ENCODE measurements at regions not wholly inside any gene's neighbourhood (a gene's known extent, or its start where the extent isn't known, plus 50 kb on each side); places are given as distances from the start of the nearest gene placed in this dataset.
"Not testable (repeated sequence)": the region's sequence is repeated elsewhere in the genome, so short reads cannot be mapped to it uniquely, and the experiment has no call there.

DNA sequence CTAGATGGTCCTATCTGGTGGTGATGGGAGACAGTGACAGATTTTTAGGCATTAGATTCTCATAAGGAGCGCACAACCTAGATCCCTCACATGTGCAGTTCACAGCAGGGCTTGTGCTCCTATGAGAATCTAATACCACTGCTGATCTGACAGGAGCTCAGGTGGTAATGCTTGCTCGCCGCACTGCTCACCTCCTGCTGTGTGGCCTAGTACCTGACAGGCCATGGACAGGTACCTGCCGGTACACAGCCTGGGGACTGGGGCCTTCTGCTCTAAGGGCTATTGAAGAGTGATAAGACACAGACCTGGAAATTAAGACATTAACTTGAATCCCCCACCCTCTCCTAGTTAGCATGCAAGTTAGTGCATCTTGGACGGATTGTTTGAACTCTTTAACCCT is 64.4 kb downstream of the KLRB1 start:
- not testable (repeated sequence) for H3K4me3 ChIP-seq (ENCODE audit: low read depth in 1 of 2, low read length in 2 of 2); H3K36me3 ChIP-seq (ENCODE audit: control insufficient read depth in 1 of 2, insufficient read depth in 2 of 2, low read length in 2 of 2); H3K27me3 ChIP-seq (ENCODE audit: control insufficient read depth in 1 of 2, insufficient read depth in 2 of 2, low read length in 2 of 2); H3K9ac ChIP-seq (ENCODE audit: low read depth in 1 of 2, low read length in 2 of 2); H3K9me3 ChIP-seq (ENCODE audit: control insufficient read depth in 1 of 2, low read length in 2 of 2); H3K4me1 ChIP-seq (ENCODE audit: control insufficient read depth in 1 of 2, insufficient read depth in 2 of 2, low read length in 2 of 2); H3K27ac ChIP-seq (ENCODE audit: low read depth, low read length)

DNA sequence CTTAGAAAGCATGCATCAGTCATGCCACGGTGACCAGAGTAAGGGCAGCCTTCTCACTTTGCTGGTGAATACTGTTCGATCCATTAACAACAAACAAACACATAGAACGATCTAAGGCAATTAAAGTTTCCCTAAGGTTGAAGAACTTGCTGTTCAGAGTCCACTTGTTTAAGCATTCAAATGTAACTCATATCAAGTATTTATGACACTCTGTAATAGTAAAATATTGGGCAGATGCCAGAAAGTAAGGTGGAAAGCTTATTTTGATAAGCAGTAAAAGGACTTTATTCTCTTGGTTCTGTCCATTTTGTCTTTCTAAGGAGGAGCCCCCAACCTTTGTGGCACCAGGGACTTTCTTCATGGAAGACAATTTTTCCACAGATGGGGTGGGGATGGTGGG is 64.9 kb downstream of the KLRB1 start:
- not testable (repeated sequence) for H3K9me3 ChIP-seq (ENCODE audit: control insufficient read depth in 1 of 2, low read length in 2 of 2); H3K9ac ChIP-seq (ENCODE audit: low read depth in 1 of 2, low read length in 2 of 2); H3K36me3 ChIP-seq (ENCODE audit: control insufficient read depth in 1 of 2, insufficient read depth in 2 of 2, low read length in 2 of 2); H3K4me3 ChIP-seq (ENCODE audit: low read depth in 1 of 2, low read length in 2 of 2); H3K27ac ChIP-seq (ENCODE audit: low read depth, low read length); H3K27me3 ChIP-seq (ENCODE audit: control insufficient read depth in 1 of 2, insufficient read depth in 2 of 2, low read length in 2 of 2); H3K4me1 ChIP-seq (ENCODE audit: control insufficient read depth in 1 of 2, insufficient read depth in 2 of 2, low read length in 2 of 2)

DNA sequence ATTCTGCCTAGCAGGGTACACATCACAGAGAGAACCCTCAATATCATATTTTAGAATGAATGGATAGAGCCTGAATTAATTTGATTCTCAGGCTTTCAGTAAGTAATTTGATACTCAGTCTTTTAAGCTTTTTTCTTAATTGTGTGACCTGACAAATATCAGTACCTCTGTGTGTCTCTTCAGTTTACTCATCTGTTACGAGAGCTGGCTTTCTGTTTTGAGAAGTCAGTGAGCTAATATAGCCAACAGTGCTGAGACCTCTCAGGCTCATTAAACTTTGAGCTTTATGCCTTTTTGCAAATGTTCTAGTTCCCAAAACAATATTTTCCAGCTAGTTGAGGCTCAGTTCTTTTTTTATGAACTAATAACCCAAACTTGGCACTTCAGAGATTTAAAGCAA is 91.8 kb downstream of the KLRB1 start:
- not testable (repeated sequence) for H3K36me3 ChIP-seq (ENCODE audit: control insufficient read depth in 1 of 2, insufficient read depth in 2 of 2, low read length in 2 of 2); H3K9me3 ChIP-seq (ENCODE audit: control insufficient read depth in 1 of 2, low read length in 2 of 2); H3K27ac ChIP-seq (ENCODE audit: low read depth, low read length); H3K4me1 ChIP-seq (ENCODE audit: control insufficient read depth in 1 of 2, insufficient read depth in 2 of 2, low read length in 2 of 2); H3K9ac ChIP-seq (ENCODE audit: low read depth in 1 of 2, low read length in 2 of 2); H3K27me3 ChIP-seq (ENCODE audit: control insufficient read depth in 1 of 2, insufficient read depth in 2 of 2, low read length in 2 of 2); H3K4me3 ChIP-seq (ENCODE audit: low read depth in 1 of 2, low read length in 2 of 2)

DNA sequence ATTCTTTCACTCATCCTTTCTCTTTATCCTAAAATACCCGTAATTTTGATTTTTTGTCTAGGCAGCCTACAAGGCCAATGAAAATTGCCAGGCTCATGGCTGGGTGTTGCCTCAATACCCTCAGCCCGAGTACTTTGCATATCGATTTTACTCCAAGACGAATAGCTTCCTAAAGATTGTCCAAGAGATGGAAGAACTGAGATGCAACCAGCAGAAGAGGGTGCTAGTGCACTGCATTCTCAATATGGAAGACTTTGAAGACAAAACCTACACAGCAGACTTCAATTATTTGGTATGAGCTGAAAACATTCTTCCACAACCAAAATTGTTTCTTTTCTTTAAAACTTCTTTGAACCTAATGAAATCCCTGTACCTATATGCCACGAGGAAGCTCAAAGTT is 95.0 kb downstream of the KLRB1 start:
- H3K4me3 ChIP-seq (ENCODE audit: low read depth in 1 of 2, low read length in 2 of 2); H3K4me1 ChIP-seq (ENCODE audit: control insufficient read depth in 1 of 2, insufficient read depth in 2 of 2, low read length in 2 of 2); H3K9ac ChIP-seq (ENCODE audit: low read depth in 1 of 2, low read length in 2 of 2); H3K27me3 ChIP-seq (ENCODE audit: control insufficient read depth in 1 of 2, insufficient read depth in 2 of 2, low read length in 2 of 2); H3K9me3 ChIP-seq (ENCODE audit: control insufficient read depth in 1 of 2, low read length in 2 of 2); H3K36me3 ChIP-seq (ENCODE audit: control insufficient read depth in 1 of 2, insufficient read depth in 2 of 2, low read length in 2 of 2); H3K27ac ChIP-seq (ENCODE audit: low read depth, low read length): not testable (repeated sequence)

DNA sequence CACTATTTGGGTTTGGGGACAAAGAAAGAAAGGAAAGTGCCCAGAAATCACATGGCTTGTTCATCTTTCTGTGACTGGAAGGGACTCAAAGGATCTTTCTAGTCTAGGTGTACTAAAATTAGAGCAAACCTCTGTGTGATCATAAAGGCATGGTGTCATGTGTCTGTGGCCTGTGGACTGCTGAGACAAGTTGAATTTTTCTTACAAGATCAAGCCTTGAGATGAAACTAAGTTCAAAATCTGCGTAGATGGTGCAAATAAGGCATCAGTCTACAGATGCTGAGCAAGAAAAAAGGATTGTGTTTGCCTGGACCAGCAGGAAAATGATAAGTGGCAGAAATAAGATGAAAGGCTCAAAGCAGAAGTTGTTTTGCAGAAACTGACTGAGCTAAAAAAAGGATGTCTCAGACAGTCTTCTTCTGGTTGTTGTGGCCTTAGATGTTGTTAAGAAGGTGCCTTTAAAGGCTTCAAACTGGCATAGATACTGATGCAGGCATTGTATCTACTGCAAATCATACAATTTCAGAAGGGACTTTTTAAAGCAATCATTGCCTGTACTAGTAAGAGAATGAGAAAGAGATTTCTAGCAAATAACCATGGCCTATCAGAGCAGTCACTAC is 97.2 kb downstream of the KLRB1 start:
- not testable (repeated sequence) for H3K4me1 ChIP-seq (ENCODE audit: control insufficient read depth in 1 of 2, insufficient read depth in 2 of 2, low read length in 2 of 2); H3K36me3 ChIP-seq (ENCODE audit: control insufficient read depth in 1 of 2, insufficient read depth in 2 of 2, low read length in 2 of 2); H3K27ac ChIP-seq (ENCODE audit: low read depth, low read length); H3K4me3 ChIP-seq (ENCODE audit: low read depth in 1 of 2, low read length in 2 of 2); H3K9ac ChIP-seq (ENCODE audit: low read depth in 1 of 2, low read length in 2 of 2); H3K27me3 ChIP-seq (ENCODE audit: control insufficient read depth in 1 of 2, insufficient read depth in 2 of 2, low read length in 2 of 2); H3K9me3 ChIP-seq (ENCODE audit: control insufficient read depth in 1 of 2, low read length in 2 of 2)

DNA sequence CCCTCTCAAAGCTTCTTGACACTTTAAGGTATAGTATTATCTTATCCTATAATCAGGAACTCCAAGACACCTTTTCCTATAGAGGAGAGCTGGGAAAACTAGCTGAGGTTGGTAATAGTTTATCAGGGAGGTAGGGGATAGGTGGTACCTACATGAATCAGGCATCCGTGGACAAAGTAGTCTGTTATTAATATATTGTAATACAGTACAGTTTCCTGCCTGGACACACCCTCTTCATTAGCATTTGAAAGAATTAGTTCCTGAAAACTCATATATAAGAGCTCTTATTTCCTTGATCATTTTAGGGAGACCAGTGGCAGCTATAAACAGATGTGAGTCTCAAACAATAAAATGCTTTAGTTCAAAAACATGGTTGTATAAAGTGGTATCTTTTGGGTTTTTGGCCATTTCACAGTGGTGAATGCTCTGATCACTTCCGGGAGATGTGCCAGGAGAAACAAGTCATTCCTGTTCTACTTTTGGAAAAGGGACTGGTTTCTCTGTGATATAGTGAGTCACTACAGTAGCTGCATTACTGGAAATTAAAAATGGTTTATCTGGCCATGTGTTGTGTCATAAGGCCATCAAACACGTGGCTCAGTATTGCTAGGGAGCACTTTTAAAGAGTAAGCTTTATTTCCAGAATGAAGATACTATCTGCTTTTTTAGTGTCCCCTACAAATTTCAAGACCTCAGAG is 98.1 kb downstream of the KLRB1 start:
- Histone ChIP-seq H3K27ac (ENCODE audit: low read depth, low read length) (no peak overlapping the region), H3K9me3 (ENCODE audit: control insufficient read depth in 1 of 2, low read length in 2 of 2) (no peaks in the 10 kb centered on the region), H3K9ac (ENCODE audit: low read depth in 1 of 2, low read length in 2 of 2) (no peak overlapping the region), H3K27me3 (ENCODE audit: control insufficient read depth in 1 of 2, insufficient read depth in 2 of 2, low read length in 2 of 2) (no peaks in the 10 kb centered on the region), H3K4me3 (ENCODE audit: low read depth in 1 of 2, low read length in 2 of 2) (no peak overlapping the region), H3K36me3 (ENCODE audit: control insufficient read depth in 1 of 2, insufficient read depth in 2 of 2, low read length in 2 of 2) (no peaks in the 10 kb centered on the region), H3K4me1 (ENCODE audit: control insufficient read depth in 1 of 2, insufficient read depth in 2 of 2, low read length in 2 of 2) (no peaks in the 10 kb centered on the region)

DNA sequence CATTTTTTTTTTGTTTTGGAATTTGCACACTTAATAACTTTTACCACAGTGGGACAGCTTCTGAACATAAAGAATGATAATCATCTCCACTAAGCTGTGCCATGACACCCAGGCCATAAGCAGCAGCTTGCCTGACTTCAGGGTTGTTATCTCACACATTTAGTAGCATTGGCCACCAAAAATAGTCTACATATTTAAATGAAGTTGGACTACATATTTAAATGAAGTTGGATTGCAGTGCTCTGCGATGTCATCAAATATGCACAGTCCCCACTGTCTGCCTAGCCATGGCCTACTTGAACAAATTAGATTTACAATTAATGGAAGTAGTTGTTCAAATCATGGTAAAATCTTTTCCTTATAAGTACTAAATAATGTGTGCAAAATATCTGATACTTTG is 101.0 kb downstream of the KLRB1 start:
- no peaks in the 10 kb centered on the region for H3K27me3 ChIP-seq (ENCODE audit: control insufficient read depth in 1 of 2, insufficient read depth in 2 of 2, low read length in 2 of 2)
- no peak overlapping the region for H3K27ac ChIP-seq (ENCODE audit: low read depth, low read length)
- no peaks in the 10 kb centered on the region for H3K36me3 ChIP-seq (ENCODE audit: control insufficient read depth in 1 of 2, insufficient read depth in 2 of 2, low read length in 2 of 2)
- H3K4me1 ChIP-seq (ENCODE audit: control insufficient read depth in 1 of 2, insufficient read depth in 2 of 2, low read length in 2 of 2): no peaks in the 10 kb centered on the region
- no peaks in the 10 kb centered on the region for H3K9me3 ChIP-seq (ENCODE audit: control insufficient read depth in 1 of 2, low read length in 2 of 2)
- no peak overlapping the region for H3K4me3 ChIP-seq (ENCODE audit: low read depth in 1 of 2, low read length in 2 of 2)
- H3K9ac ChIP-seq (ENCODE audit: low read depth in 1 of 2, low read length in 2 of 2): no peak overlapping the region

DNA sequence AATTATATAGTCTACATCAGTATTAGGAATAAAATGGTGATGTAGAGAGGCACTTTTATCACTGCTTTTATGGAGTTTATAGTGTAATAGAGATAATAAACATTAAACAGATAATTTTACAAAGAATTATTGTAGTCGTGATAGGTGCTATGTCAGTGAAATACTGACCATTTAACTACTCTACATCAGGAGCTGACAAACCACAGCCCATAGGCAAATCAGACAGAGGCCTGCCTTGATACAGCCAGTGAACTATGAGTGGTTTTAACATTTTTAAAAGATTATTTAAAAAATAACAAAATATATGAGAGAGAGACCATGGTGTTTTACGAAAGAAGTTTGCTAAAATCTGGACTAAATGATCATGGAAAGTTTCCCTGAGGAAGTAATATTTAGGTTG is 104.3 kb downstream of the KLRB1 start:
- not testable (repeated sequence) for H3K36me3 ChIP-seq (ENCODE audit: control insufficient read depth in 1 of 2, insufficient read depth in 2 of 2, low read length in 2 of 2); H3K4me1 ChIP-seq (ENCODE audit: control insufficient read depth in 1 of 2, insufficient read depth in 2 of 2, low read length in 2 of 2); H3K27me3 ChIP-seq (ENCODE audit: control insufficient read depth in 1 of 2, insufficient read depth in 2 of 2, low read length in 2 of 2); H3K9ac ChIP-seq (ENCODE audit: low read depth in 1 of 2, low read length in 2 of 2); H3K4me3 ChIP-seq (ENCODE audit: low read depth in 1 of 2, low read length in 2 of 2); H3K9me3 ChIP-seq (ENCODE audit: control insufficient read depth in 1 of 2, low read length in 2 of 2); H3K27ac ChIP-seq (ENCODE audit: low read depth, low read length)

DNA sequence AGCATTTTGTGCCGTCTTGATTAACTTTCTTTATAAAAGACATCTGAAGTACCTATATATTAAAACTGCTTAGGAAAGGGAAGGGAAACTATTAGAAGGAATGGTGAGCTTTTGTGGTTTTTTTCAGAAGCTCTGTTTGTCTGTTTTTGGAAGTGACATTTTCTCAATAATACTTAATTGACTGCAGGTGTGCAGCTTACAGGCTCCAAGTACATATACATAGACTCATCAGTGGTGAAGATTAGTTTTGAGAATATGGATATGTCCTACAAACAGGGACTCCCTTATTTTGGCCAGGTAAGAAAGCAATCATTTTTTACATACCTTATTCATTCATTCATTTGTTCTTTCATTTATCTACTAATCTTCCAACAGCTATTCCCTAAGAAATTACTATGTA is 104.9 kb downstream of the KLRB1 start:
- not testable (repeated sequence) for H3K9me3 ChIP-seq (ENCODE audit: control insufficient read depth in 1 of 2, low read length in 2 of 2); H3K27ac ChIP-seq (ENCODE audit: low read depth, low read length); H3K36me3 ChIP-seq (ENCODE audit: control insufficient read depth in 1 of 2, insufficient read depth in 2 of 2, low read length in 2 of 2); H3K4me3 ChIP-seq (ENCODE audit: low read depth in 1 of 2, low read length in 2 of 2); H3K4me1 ChIP-seq (ENCODE audit: control insufficient read depth in 1 of 2, insufficient read depth in 2 of 2, low read length in 2 of 2); H3K27me3 ChIP-seq (ENCODE audit: control insufficient read depth in 1 of 2, insufficient read depth in 2 of 2, low read length in 2 of 2); H3K9ac ChIP-seq (ENCODE audit: low read depth in 1 of 2, low read length in 2 of 2)

DNA sequence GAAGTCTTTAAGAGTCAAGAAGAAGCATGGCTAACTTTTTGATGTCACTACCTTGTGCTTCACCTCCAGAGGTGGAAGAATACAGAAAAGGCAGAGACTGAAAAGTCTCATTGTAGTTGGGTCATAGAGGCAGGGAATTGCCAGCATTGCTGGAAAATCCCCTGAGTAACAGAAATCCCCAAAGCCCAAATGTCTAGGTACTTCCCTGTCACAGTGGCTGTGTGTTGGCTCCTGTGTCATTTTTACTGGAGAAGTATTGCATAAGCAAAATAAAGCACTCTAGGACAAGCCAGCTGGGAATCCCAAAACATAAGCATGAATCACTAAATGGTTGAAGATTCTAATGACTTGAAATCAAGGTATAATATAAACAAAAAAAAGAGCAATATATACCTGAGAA is 114.4 kb downstream of the KLRB1 start:
- not testable (repeated sequence) for H3K9ac ChIP-seq (ENCODE audit: low read depth in 1 of 2, low read length in 2 of 2); H3K9me3 ChIP-seq (ENCODE audit: control insufficient read depth in 1 of 2, low read length in 2 of 2); H3K4me3 ChIP-seq (ENCODE audit: low read depth in 1 of 2, low read length in 2 of 2); H3K36me3 ChIP-seq (ENCODE audit: control insufficient read depth in 1 of 2, insufficient read depth in 2 of 2, low read length in 2 of 2); H3K27ac ChIP-seq (ENCODE audit: low read depth, low read length); H3K4me1 ChIP-seq (ENCODE audit: control insufficient read depth in 1 of 2, insufficient read depth in 2 of 2, low read length in 2 of 2); H3K27me3 ChIP-seq (ENCODE audit: control insufficient read depth in 1 of 2, insufficient read depth in 2 of 2, low read length in 2 of 2)

DNA sequence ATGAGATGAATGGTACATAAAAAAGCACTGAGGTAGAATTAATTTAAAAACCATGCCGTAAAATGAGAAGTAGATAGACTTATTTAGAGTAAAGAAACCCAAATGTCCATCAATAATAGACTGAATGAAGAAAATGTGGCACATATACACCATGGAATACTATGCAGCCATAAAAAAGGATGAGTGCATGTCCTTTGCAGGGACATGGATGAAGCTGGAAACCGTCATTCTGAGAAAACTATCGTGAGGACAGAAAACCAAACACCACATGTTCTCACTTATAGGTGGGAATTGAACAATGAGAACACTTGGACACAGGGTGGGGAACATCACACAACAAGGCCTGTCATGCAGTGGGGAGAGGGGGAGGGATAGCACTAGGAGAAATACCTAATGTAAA is 126.4 kb downstream of the KLRB1 start:
- not testable (repeated sequence) for H3K27ac ChIP-seq (ENCODE audit: low read depth, low read length); H3K9ac ChIP-seq (ENCODE audit: low read depth in 1 of 2, low read length in 2 of 2); H3K36me3 ChIP-seq (ENCODE audit: control insufficient read depth in 1 of 2, insufficient read depth in 2 of 2, low read length in 2 of 2); H3K27me3 ChIP-seq (ENCODE audit: control insufficient read depth in 1 of 2, insufficient read depth in 2 of 2, low read length in 2 of 2); H3K4me3 ChIP-seq (ENCODE audit: low read depth in 1 of 2, low read length in 2 of 2); H3K4me1 ChIP-seq (ENCODE audit: control insufficient read depth in 1 of 2, insufficient read depth in 2 of 2, low read length in 2 of 2); H3K9me3 ChIP-seq (ENCODE audit: control insufficient read depth in 1 of 2, low read length in 2 of 2)

Data from duodenal mucosa (tissue), 2 donors.